ENCODE measurements at regions not wholly inside any gene's neighbourhood (a gene's known extent, or its start where the extent isn't known, plus 50 kb on each side); places are given as distances from the start of the nearest gene placed in this dataset.

GRCh38 chr2:8141079-8141707 is 540.7 kb upstream of the ID2 start:
- Histone ChIP-seq H3K9me3 (no peaks in the 10 kb centered on the region), H3K27ac (peak overlapping the region in 3 of 4 donors; percentile 49 to 57 (median 52)), H3K4me1 (peaks cover 0 to 37% (median 19%) of the 10 kb centered on the region in 4 donors), H3K27me3 (no peaks in the 10 kb centered on the region), H3K36me3 (no peaks in the 10 kb centered on the region), H3K4me3 (no peak overlapping the region)
- intact Hi-C loops (cut with DNase I): no loop called here
- 55 to 75% methylated on average over 5 of the region's 5 CpGs for WGBS, 2 donors
- no peak for DNase-seq
- TF ChIP-seq POLR2A (IDR thresholded peaks at IDR 0.05) (no peak), EP300 (IDR thresholded peaks at IDR 0.05) (no peak), POLR2AphosphoS5 (IDR thresholded peaks at IDR 0.05) (no peak)
- TF ChIP-seq, protein P1, sequence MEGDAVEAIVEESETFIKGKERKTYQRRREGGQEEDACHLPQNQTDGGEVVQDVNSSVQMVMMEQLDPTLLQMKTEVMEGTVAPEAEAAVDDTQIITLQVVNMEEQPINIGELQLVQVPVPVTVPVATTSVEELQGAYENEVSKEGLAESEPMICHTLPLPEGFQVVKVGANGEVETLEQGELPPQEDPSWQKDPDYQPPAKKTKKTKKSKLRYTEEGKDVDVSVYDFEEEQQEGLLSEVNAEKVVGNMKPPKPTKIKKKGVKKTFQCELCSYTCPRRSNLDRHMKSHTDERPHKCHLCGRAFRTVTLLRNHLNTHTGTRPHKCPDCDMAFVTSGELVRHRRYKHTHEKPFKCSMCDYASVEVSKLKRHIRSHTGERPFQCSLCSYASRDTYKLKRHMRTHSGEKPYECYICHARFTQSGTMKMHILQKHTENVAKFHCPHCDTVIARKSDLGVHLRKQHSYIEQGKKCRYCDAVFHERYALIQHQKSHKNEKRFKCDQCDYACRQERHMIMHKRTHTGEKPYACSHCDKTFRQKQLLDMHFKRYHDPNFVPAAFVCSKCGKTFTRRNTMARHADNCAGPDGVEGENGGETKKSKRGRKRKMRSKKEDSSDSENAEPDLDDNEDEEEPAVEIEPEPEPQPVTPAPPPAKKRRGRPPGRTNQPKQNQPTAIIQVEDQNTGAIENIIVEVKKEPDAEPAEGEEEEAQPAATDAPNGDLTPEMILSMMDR (IDR thresholded peaks at IDR 0.05): no peak

DNA sequence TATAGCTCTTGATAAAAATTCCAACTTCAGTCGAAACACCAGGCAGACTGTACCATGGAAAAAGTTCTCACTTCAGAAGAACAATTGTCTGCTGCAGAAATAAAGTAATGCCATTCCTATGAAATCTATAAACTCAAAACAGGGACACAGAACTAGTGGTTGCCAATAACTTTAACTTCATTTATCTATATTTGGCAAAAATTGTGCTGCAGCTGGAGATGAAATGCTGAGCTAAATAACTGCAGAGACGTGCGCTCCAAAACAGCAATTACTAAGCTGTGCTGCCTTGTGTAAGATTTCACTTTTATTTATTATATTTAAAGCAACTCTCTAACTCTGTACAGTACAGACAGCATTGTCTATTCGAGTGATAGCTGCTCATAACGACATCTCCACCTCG is 540.1 kb upstream of the ID2 start:
- WGBS, 2 donors: 82% methylated on average over 6 of the region's 6 CpGs
- peaks cover 0 to 43% (median 25%) of the 10 kb centered on the region in 4 donors for H3K4me1 ChIP-seq
- no peaks in the 10 kb centered on the region for H3K27me3 ChIP-seq
- no peaks in the 10 kb centered on the region for H3K9me3 ChIP-seq
- DNase-seq: no peak
- TF ChIP-seq POLR2AphosphoS5 (IDR thresholded peaks at IDR 0.05): no peak
- TF ChIP-seq POLR2A (IDR thresholded peaks at IDR 0.05): no peak
- TF ChIP-seq, protein P1 (IDR thresholded peaks at IDR 0.05): no peak
- no peak for TF ChIP-seq EP300 (IDR thresholded peaks at IDR 0.05)
- H3K4me3 ChIP-seq: no peak overlapping the region
- H3K27ac ChIP-seq: peak overlapping the region in 3 of 4 donors; percentile 49 to 57 (median 52)
- intact Hi-C loops (cut with DNase I): no loop called here
- H3K36me3 ChIP-seq: no peaks in the 10 kb centered on the region

DNA sequence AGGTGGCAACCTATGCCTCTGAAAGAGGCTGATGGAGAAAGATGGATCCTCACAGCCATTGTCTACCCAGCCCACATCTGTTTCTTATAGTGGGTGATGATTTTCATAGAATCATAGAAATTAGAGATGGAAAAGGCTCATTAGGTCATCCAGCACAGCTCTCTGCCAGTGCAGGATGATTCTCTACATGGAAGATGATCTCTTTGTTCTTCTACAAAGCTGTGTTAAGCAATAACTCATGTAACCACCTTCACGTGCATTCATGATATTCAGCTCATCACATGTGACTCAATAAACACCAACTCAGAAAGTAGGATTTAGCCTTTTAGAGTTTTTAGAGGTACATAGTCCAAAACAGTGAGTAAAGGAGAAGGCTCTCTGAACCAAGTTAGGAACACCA is 539.4 kb upstream of the ID2 start:
- no peak overlapping the region for H3K4me3 ChIP-seq
- H3K36me3 ChIP-seq: no peaks in the 10 kb centered on the region
- DNase-seq: no peak
- H3K4me1 ChIP-seq: peaks cover 0 to 50% (median 30%) of the 10 kb centered on the region in 4 donors
- TF ChIP-seq POLR2AphosphoS5 (IDR thresholded peaks at IDR 0.05): no peak
- no peak for TF ChIP-seq POLR2A (IDR thresholded peaks at IDR 0.05)
- no peak for TF ChIP-seq EP300 (IDR thresholded peaks at IDR 0.05)
- TF ChIP-seq, protein P1 (IDR thresholded peaks at IDR 0.05): no peak
- H3K27me3 ChIP-seq: no peaks in the 10 kb centered on the region
- 81 to 87% methylated on average over 1 of the region's 1 CpG for WGBS, 2 donors
- intact Hi-C loops (cut with DNase I): no loop called here
- H3K9me3 ChIP-seq: no peaks in the 10 kb centered on the region
- H3K27ac ChIP-seq: peak overlapping the region in 3 of 4 donors; percentile 49 to 57 (median 52)

GRCh38 chr2:8144131-8144631 is 537.7 kb upstream of the ID2 start:
- TF ChIP-seq EP300 (IDR thresholded peaks at IDR 0.05): no peak
- TF ChIP-seq POLR2AphosphoS5 (IDR thresholded peaks at IDR 0.05): no peak
- TF ChIP-seq POLR2A (IDR thresholded peaks at IDR 0.05): no peak
- TF ChIP-seq, protein P1 (IDR thresholded peaks at IDR 0.05): no peak
- Histone ChIP-seq H3K27me3 (no peaks in the 10 kb centered on the region), H3K4me3 (no peak overlapping the region), H3K9me3 (no peaks in the 10 kb centered on the region), H3K27ac (peak overlapping the region in 3 of 4 donors; percentile 70 to 82 (median 81)), H3K36me3 (no peaks in the 10 kb centered on the region), H3K4me1 (peaks cover 0 to 67% (median 44%) of the 10 kb centered on the region in 4 donors)
- intact Hi-C loops (cut with DNase I): no loop called here
- 72 to 94% methylated on average over 2 of the region's 2 CpGs for WGBS, 2 donors
- DNase-seq: no peak
